ENCODE measurements at regions not wholly inside any gene's neighbourhood (a gene's known extent, or its start where the extent isn't known, plus 50 kb on each side); places are given as distances from the start of the nearest gene placed in this dataset.

GRCh38 chr6:14633479-14633878 is 515.9 kb downstream of the CD83 start:
- Histone ChIP-seq H4K20me1 (ENCODE audit: insufficient read depth, low read length) (no peaks in the 10 kb centered on the region), H2AFZ (ENCODE audit: low read length) (no peak overlapping the region), H3K4me1 (ENCODE audit: insufficient read depth, low read length, poor library complexity, severe bottlenecking) (peaks cover 34% of the 10 kb centered on the region), H3K79me2 (ENCODE audit: insufficient read depth, low read depth, low read length) (no peaks in the 10 kb centered on the region), H3K4me2 (ENCODE audit: low read length) (no peak overlapping the region), H3K36me3 (ENCODE audit: insufficient read depth, low read length) (no peaks in the 10 kb centered on the region; the same call in 1 of the 2 replicates), H3K9me3 (ENCODE audit: low read length) (peaks cover 10% of the 10 kb centered on the region; the same call in 1 of the 2 replicates), H3K4me3 (ENCODE audit: low read depth, low read length, poor library complexity, severe bottlenecking) (no peak overlapping the region), H3K27ac (ENCODE audit: low read depth, low read length, poor library complexity, severe bottlenecking) (no peak overlapping the region), H3K9me2 (ENCODE audit: insufficient read depth, low read length) (no peaks in the 10 kb centered on the region)
- BruUV-seq (replicated peaks), result no TSS peak
- POLR2A ChIA-PET, result no interaction called here
- no peak for TF ChIP-seq CTCF (conservative IDR thresholded peaks at IDR 0.05; ENCODE audit: low read length)
- CTCF ChIA-PET (ENCODE audit: unreplicated experiment), result no interaction called here
- DNase-seq (ENCODE audit: low spot score), result no peak
- intact Hi-C loops (cut with micrococcal nuclease; ENCODE audit: unreplicated experiment), result no loop called here

GRCh38 chr6:14634072-14634471 is 516.5 kb downstream of the CD83 start:
- Histone ChIP-seq H3K4me1 (ENCODE audit: insufficient read depth, low read length, poor library complexity, severe bottlenecking) (peaks cover 40% of the 10 kb centered on the region), H3K79me2 (ENCODE audit: insufficient read depth, low read depth, low read length) (no peaks in the 10 kb centered on the region), H3K4me3 (ENCODE audit: low read depth, low read length, poor library complexity, severe bottlenecking) (no peak overlapping the region), H3K4me2 (ENCODE audit: low read length) (no peak overlapping the region), H2AFZ (ENCODE audit: low read length) (no peak overlapping the region), H4K20me1 (ENCODE audit: insufficient read depth, low read length) (no peaks in the 10 kb centered on the region), H3K9me3 (ENCODE audit: low read length) (peaks cover 16% of the 10 kb centered on the region; the same call in 1 of the 2 replicates), H3K36me3 (ENCODE audit: insufficient read depth, low read length) (no peaks in the 10 kb centered on the region; the same call in 1 of the 2 replicates), H3K27ac (ENCODE audit: low read depth, low read length, poor library complexity, severe bottlenecking) (no peak overlapping the region), H3K9me2 (ENCODE audit: insufficient read depth, low read length) (no peaks in the 10 kb centered on the region)
- ChIA-PET POLR2A (no interaction called here), CTCF (ENCODE audit: unreplicated experiment) (no interaction called here)
- TF ChIP-seq EZH2phosphoT487 (IDR thresholded peaks at IDR 0.05; ENCODE audit: borderline replicate concordance, low read depth, low read length), result no peak
- TF ChIP-seq CTCF (conservative IDR thresholded peaks at IDR 0.05; ENCODE audit: low read length), result no peak
- intact Hi-C loops (cut with micrococcal nuclease; ENCODE audit: unreplicated experiment), result no loop called here
- DNase-seq (ENCODE audit: low spot score), result no peak
- no TSS peak for BruUV-seq (replicated peaks)

- no peaks in the 10 kb centered on the region; the same call in 1 of the 2 replicates for H3K36me3 ChIP-seq (ENCODE audit: insufficient read depth, low read length)
- no peaks in the 10 kb centered on the region for H3K9me2 ChIP-seq (ENCODE audit: insufficient read depth, low read length)
- POLR2A ChIA-PET, result interaction anchor here (0.7 kb wide), 1 partner anchor 179 kb away, joined by 3 read pairs; no protein-coding TSS in a partner anchor
- CTCF ChIA-PET (ENCODE audit: unreplicated experiment), result interaction anchor here (0.5 to 1.6 kb wide), 2 partner anchors 26 to 1493 kb away, joined by 3 to 9 read pairs; partner anchors contain the start of gene MYLIP
- H3K4me1 ChIP-seq (ENCODE audit: insufficient read depth, low read length, poor library complexity, severe bottlenecking), result peaks cover 51% of the 10 kb centered on the region
- peaks cover 18% of the 10 kb centered on the region; the same call in 1 of the 2 replicates for H3K9me3 ChIP-seq (ENCODE audit: low read length)
- peak overlapping the region; percentile 61; the same call in 1 of the 2 replicates for H2AFZ ChIP-seq (ENCODE audit: low read length)
- H3K27ac ChIP-seq (ENCODE audit: low read depth, low read length, poor library complexity, severe bottlenecking), result no peak overlapping the region
- H3K4me2 ChIP-seq (ENCODE audit: low read length), result peak overlapping the region; percentile 45
- H3K4me3 ChIP-seq (ENCODE audit: low read depth, low read length, poor library complexity, severe bottlenecking), result peak overlapping the region; percentile 0
- no TSS peak for BruUV-seq (replicated peaks)
- DNase-seq (ENCODE audit: low spot score), result peak; percentile 63
- H4K20me1 ChIP-seq (ENCODE audit: insufficient read depth, low read length), result no peaks in the 10 kb centered on the region
- no peak for TF ChIP-seq CTCF (conservative IDR thresholded peaks at IDR 0.05; ENCODE audit: low read length)
- TF ChIP-seq EZH2phosphoT487 (IDR thresholded peaks at IDR 0.05; ENCODE audit: borderline replicate concordance, low read depth, low read length), result no peak
- intact Hi-C loops (cut with micrococcal nuclease; ENCODE audit: unreplicated experiment), result no loop called here
- no peaks in the 10 kb centered on the region for H3K79me2 ChIP-seq (ENCODE audit: insufficient read depth, low read depth, low read length)
These were observed 517.6 kb downstream of the CD83 start for GRCh38 chr6:14635195-14635594.
